SU-DHL-6 (cell line): ENCODE measurements at regions not wholly inside any gene's neighbourhood (a gene's known extent, or its start where the extent isn't known, plus 50 kb on each side); places are given as distances from the start of the nearest gene placed in this dataset.

ENCODE experiments used
- H2AFZ ChIP-seq: fragments of 200-600 bp; sonication (generic); 2 replicates; pipeline ENCODE4 v1.6.1; 2014; ENCODE audit warnings: low read depth, mild to moderate bottlenecking, moderate library complexity, mixed read lengths, antibody characterized with exemption, low read length; ENCODE audit not compliant: severe bottlenecking
- H3F3A ChIP-seq: fragments of 200-600 bp; shearing (Covaris generic); 2 replicates; pipeline ENCODE4 v1.6.0; 2016; ENCODE audit warnings: antibody characterized with exemption, mild to moderate bottlenecking; ENCODE audit not compliant: insufficient read depth
- H3K27ac ChIP-seq: fragments of 200-600 bp; sonication (generic); 2 replicates; pipeline ENCODE4 v1.5.1; 2016; ENCODE audit warnings: low read depth, mild to moderate bottlenecking, low read length, moderate library complexity, mixed read lengths
- H3K27me3 ChIP-seq: fragments of 200-600 bp; sonication (generic), shearing (Covaris generic); 2 replicates; pipeline ENCODE4 v1.6.0; 2014; ENCODE audit warnings: mild to moderate bottlenecking, low read length
- H3K36me3 ChIP-seq: fragments of 200-600 bp; sonication (generic); 2 replicates; pipeline ENCODE4 v1.6.1; 2014; ENCODE audit warnings: mild to moderate bottlenecking, low read length, mixed read lengths
- H3K4me2 ChIP-seq: fragments of 300-600, 200-600 bp; shearing (Covaris generic), sonication (generic); 2 replicates; pipeline ENCODE4 v1.6.0; 2014; ENCODE audit warnings: low read length, low read depth, mild to moderate bottlenecking; ENCODE audit not compliant: poor library complexity, severe bottlenecking
- H3K4me3 ChIP-seq: fragments of 200-600 bp; sonication (generic); 2 replicates; pipeline ENCODE4 v1.5.1; 2014; ENCODE audit warnings: antibody characterized with exemption, low read length, mild to moderate bottlenecking, mixed read lengths; ENCODE audit not compliant: insufficient read depth, poor library complexity, severe bottlenecking
- H3K79me2 ChIP-seq: fragments of 200-600 bp; sonication (generic); 2 replicates; pipeline ENCODE4 v1.6.1; 2014; ENCODE audit warnings: mild to moderate bottlenecking, low read length, moderate library complexity; ENCODE audit not compliant: insufficient read depth
- H3K9ac ChIP-seq: fragments of 200-600 bp; sonication (generic); 2 replicates; pipeline ENCODE4 v1.7.0; 2014; ENCODE audit warnings: mild to moderate bottlenecking, low read length
- H3K9me2 ChIP-seq: fragments of 200-600 bp; sonication (generic); replicated peaks from 2 replicates; pipeline ENCODE4 v1.6.1; 2014; ENCODE audit warnings: low read length; ENCODE audit not compliant: insufficient read depth
- H3K9me3 ChIP-seq: fragments of 200-600 bp; sonication (generic); 2 replicates; pipeline ENCODE4 v1.6.1; 2014; ENCODE audit warnings: low read length, mixed read lengths; ENCODE audit not compliant: insufficient read depth
- H4K20me1 ChIP-seq: fragments of 200-600 bp; sonication (generic); 2 replicates; pipeline ENCODE4 v1.6.1; 2014; ENCODE audit warnings: low read depth, mild to moderate bottlenecking, antibody characterized with exemption, low read length, moderate library complexity, mixed read lengths
- EZH2phosphoT487 ChIP-seq: fragments of 200-600 bp; sonication (generic), shearing (Covaris generic); conservative IDR thresholded peaks from 2 replicates; pipeline ENCODE4 v1.6.1; 2018; ENCODE audit warnings: mild to moderate bottlenecking, antibody characterized with exemption, low read length, moderate library complexity, mixed read lengths
- TF ChIP-seq, protein P1 (sequence below): fragments of 200-600 bp; sonication (generic); IDR thresholded peaks from one replicate; pipeline ENCODE4 v1.5.1; 2017; ENCODE audit warnings: antibody characterized with exemption, mild to moderate bottlenecking, low read length, moderate library complexity; ENCODE audit not compliant: insufficient read depth, poor library complexity, severe bottlenecking

DNA sequence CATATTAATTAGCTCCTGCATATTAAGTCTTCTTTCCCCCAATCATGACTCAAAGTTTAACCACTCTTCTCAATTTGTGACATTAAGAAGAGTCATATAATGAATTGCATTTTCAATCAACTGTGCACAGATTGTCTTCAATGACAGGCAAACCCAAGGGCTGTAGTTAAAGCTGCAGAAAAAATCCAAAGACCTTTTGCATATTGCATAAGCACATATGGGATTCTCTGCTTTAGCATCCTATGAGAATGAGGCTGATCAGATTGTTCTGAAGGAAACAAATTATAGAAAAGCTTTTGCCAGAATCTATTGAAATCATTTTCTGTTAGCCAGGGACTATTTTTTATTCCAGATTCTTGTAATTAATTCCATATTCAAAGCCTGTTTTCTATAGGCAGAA lies 112.3 kb downstream of the FAM170A start:
- H3F3A ChIP-seq = no peaks in the 10 kb centered on the region
- H3K9me2 ChIP-seq = no peaks in the 10 kb centered on the region
- H3K4me2 ChIP-seq = no peak overlapping the region
- no peaks in the 10 kb centered on the region for H3K79me2 ChIP-seq
- H3K27ac ChIP-seq = no peak overlapping the region
- no peak overlapping the region for H2AFZ ChIP-seq
- H3K27me3 ChIP-seq = no peaks in the 10 kb centered on the region
- H3K9me3 ChIP-seq = no peaks in the 10 kb centered on the region
- TF ChIP-seq EZH2phosphoT487 = no peak
- TF ChIP-seq, protein P1, sequence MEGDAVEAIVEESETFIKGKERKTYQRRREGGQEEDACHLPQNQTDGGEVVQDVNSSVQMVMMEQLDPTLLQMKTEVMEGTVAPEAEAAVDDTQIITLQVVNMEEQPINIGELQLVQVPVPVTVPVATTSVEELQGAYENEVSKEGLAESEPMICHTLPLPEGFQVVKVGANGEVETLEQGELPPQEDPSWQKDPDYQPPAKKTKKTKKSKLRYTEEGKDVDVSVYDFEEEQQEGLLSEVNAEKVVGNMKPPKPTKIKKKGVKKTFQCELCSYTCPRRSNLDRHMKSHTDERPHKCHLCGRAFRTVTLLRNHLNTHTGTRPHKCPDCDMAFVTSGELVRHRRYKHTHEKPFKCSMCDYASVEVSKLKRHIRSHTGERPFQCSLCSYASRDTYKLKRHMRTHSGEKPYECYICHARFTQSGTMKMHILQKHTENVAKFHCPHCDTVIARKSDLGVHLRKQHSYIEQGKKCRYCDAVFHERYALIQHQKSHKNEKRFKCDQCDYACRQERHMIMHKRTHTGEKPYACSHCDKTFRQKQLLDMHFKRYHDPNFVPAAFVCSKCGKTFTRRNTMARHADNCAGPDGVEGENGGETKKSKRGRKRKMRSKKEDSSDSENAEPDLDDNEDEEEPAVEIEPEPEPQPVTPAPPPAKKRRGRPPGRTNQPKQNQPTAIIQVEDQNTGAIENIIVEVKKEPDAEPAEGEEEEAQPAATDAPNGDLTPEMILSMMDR = no peak
- H3K4me3 ChIP-seq = no peak overlapping the region
- no peak overlapping the region for H3K9ac ChIP-seq
- no peaks in the 10 kb centered on the region for H4K20me1 ChIP-seq
- H3K36me3 ChIP-seq = no peaks in the 10 kb centered on the region

DNA sequence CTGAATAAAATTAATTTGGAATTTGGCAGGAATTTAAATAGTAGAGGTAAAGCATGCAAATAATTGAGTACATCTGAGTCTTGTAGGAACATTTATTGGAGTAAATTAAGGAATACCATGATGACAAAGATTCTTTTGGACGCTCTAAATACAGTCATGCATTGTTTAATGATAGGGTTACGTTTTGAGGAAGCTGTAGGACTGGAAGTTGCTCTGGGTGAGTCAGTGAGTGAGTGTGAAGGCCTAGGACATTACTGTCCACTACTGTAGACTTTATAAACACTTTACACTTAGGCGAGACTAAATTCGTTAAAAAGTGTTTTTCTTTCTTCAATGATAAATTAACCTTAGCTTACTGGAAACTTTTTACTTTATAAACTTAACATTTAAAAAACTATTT lies 113.0 kb downstream of the FAM170A start:
- Histone ChIP-seq H3K27me3 (no peaks in the 10 kb centered on the region), H3K9ac (no peak overlapping the region), H3K36me3 (no peaks in the 10 kb centered on the region), H3K9me3 (no peaks in the 10 kb centered on the region), H3F3A (no peaks in the 10 kb centered on the region), H4K20me1 (no peaks in the 10 kb centered on the region), H3K27ac (no peak overlapping the region), H3K4me2 (no peak overlapping the region), H2AFZ (no peak overlapping the region), H3K9me2 (no peaks in the 10 kb centered on the region), H3K4me3 (no peak overlapping the region), H3K79me2 (no peaks in the 10 kb centered on the region)
- no peak for TF ChIP-seq EZH2phosphoT487
- TF ChIP-seq, protein P1 = no peak

DNA sequence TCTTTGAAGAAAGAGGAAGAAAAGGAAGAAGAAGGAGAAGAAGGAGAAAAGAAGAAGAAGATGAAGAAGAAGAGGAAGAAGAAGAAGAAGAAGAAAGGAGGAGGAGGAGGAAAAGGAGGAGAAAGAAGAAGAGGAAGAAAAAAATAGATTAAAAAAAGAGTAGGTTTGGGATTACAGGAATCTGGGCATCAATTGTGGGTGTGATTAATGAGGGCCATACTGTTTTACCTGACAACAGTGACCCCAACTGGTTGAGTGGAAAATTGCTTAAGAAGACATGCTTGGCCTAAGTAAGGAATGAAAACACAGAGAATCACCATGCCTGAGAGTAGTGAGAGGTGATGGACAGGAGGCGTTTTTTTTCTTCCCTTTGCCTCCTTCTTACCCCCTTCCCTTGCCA lies 114.6 kb downstream of the FAM170A start:
- Histone ChIP-seq H3K9me2 (no peaks in the 10 kb centered on the region), H3K9ac (no peak overlapping the region)

More for the DNA sequence above, 114.6 kb downstream of the FAM170A start:
- Histone ChIP-seq H3K36me3 (no peaks in the 10 kb centered on the region), H3K4me3 (no peak overlapping the region), H3F3A (no peaks in the 10 kb centered on the region), H2AFZ (no peak overlapping the region), H4K20me1 (no peaks in the 10 kb centered on the region), H3K79me2 (no peaks in the 10 kb centered on the region), H3K27me3 (no peaks in the 10 kb centered on the region), H3K4me2 (no peak overlapping the region), H3K27ac (no peak overlapping the region), H3K9me3 (no peaks in the 10 kb centered on the region)
- TF ChIP-seq EZH2phosphoT487 = no peak
- TF ChIP-seq, protein P1 = no peak
